GM23338 (cell line): ENCODE measurements at regions not wholly inside any gene's neighbourhood (a gene's known extent, or its start where the extent isn't known, plus 50 kb on each side); places are given as distances from the start of the nearest gene placed in this dataset.

Experiments used
- ATAC-seq: fragments of 200-7000 bp; cut with Tn5 transposase; 3 replicates; pipeline ENCODE4 v1.9.1; 2020
- DNase-seq: peaks from one replicate; pipeline ENCODE4 v3.0.0-alpha.2; 2015; ENCODE audit warnings: low spot score
- H2AFZ ChIP-seq: fragments of 200-600 bp; sonication (generic); 2 replicates; pipeline ENCODE4 v1.8.0; 2016; ENCODE audit warnings: antibody characterized with exemption, mild to moderate bottlenecking, moderate library complexity
- H3F3A ChIP-seq: fragments of 200-600 bp; sonication (generic); replicated peaks from 2 replicates; pipeline ENCODE4 v1.8.0; 2017; ENCODE audit warnings: antibody characterized with exemption, mixed run types, low read depth
- H3K27ac ChIP-seq: fragments of 200-600 bp; sonication (generic); 2 replicates; pipeline ENCODE4 v1.6.1; 2016; ENCODE audit warnings: low read depth
- H3K27me3 ChIP-seq: fragments of 200-600 bp; sonication (generic); 2 replicates; pipeline ENCODE4 v1.8.0; 2016; ENCODE audit warnings: mild to moderate bottlenecking, mixed run types, moderate library complexity; ENCODE audit not compliant: insufficient read depth
- H3K36me3 ChIP-seq: fragments of 200-600 bp; sonication (generic); 2 replicates; pipeline ENCODE4 v1.8.0; 2016; ENCODE audit warnings: mild to moderate bottlenecking; ENCODE audit not compliant: insufficient read depth
- H3K4me1 ChIP-seq: fragments of 200-600 bp; sonication (generic); 2 replicates; pipeline ENCODE4 v1.8.0; 2016; ENCODE audit warnings: mild to moderate bottlenecking, moderate library complexity; ENCODE audit not compliant: insufficient read depth
- H3K4me2 ChIP-seq: fragments of 200-600 bp; sonication (generic); 2 replicates; pipeline ENCODE4 v1.7.1; 2017; ENCODE audit warnings: mixed run types
- H3K4me3 ChIP-seq: fragments of 200-600 bp; sonication (generic); 2 replicates; pipeline ENCODE4 v1.6.1; 2016; ENCODE audit warnings: mixed run types
- H3K79me2 ChIP-seq: fragments of 200-600 bp; sonication (generic); replicated peaks from 2 replicates; pipeline ENCODE4 v1.8.0; 2017; ENCODE audit warnings: mild to moderate bottlenecking; ENCODE audit not compliant: insufficient read depth
- H3K9me2 ChIP-seq: fragments of 200-600 bp; sonication (generic); 2 replicates; pipeline ENCODE4 v1.8.0; 2017; ENCODE audit not compliant: insufficient read depth
- H4K20me1 ChIP-seq: fragments of 200-600 bp; sonication (generic); replicated peaks from 2 replicates; pipeline ENCODE4 v1.8.0; 2017; ENCODE audit warnings: mild to moderate bottlenecking; ENCODE audit not compliant: insufficient read depth
- H3K27ac Mint-ChIP-seq: 2 replicates; pipeline ENCODE4 v1.8.0; 2020; ENCODE audit warnings: inconsistent platforms, mild to moderate bottlenecking, moderate library complexity, mixed read lengths
- H3K27me3 Mint-ChIP-seq: 3 replicates; pipeline ENCODE4 v1.8.0; 2022; ENCODE audit warnings: low read depth, mild to moderate bottlenecking, moderate library complexity, mixed read lengths, inconsistent platforms; ENCODE audit not compliant: insufficient read depth, poor library complexity
- H3K36me3 Mint-ChIP-seq: 3 replicates; pipeline ENCODE4 v1.8.0; 2021; ENCODE audit warnings: low read depth, mild to moderate bottlenecking, inconsistent platforms, moderate library complexity, mixed read lengths
- H3K4me1 Mint-ChIP-seq: 3 replicates; pipeline ENCODE4 v1.8.0; 2020; ENCODE audit warnings: mild to moderate bottlenecking, inconsistent platforms, mixed read lengths
- H3K4me3 Mint-ChIP-seq: 3 replicates; pipeline ENCODE4 v1.8.0; 2021; ENCODE audit warnings: moderate library complexity, mild to moderate bottlenecking, inconsistent platforms, mixed read lengths
- H3K9me3 Mint-ChIP-seq: 3 replicates; pipeline ENCODE4 v1.8.0; 2020; ENCODE audit warnings: moderate library complexity, mild to moderate bottlenecking, inconsistent platforms, mixed read lengths
- CREB1 ChIP-seq: fragments of 250-450 bp; sonication (Bioruptor Pico); IDR thresholded peaks from 2 replicates; pipeline ENCODE4 v1.5.0; 2020; ENCODE audit warnings: low read depth, mild to moderate bottlenecking, moderate library complexity
- CTCF ChIP-seq, 2 experiments: fragments of 200-600 bp in 1 of 2; sonication (generic) in 1 of 2; conservative IDR thresholded peaks; 2 replicates each; pipeline versions ENCODE4 v1.5.1 to v1.6.1; 2016 to 2017; ENCODE audit warnings: antibody characterized with exemption in 2 of 2, low read depth in 2 of 2, mild to moderate bottlenecking in 2 of 2, moderate library complexity in 1 of 2
- EZH2 ChIP-seq: fragments of 200-600 bp; sonication (generic); IDR thresholded peaks from one replicate; pipeline ENCODE4 v1.8.0; 2017; ENCODE audit warnings: antibody characterized with exemption, mild to moderate bottlenecking, low read depth; ENCODE audit not compliant: unreplicated experiment
- EZH2phosphoT487 ChIP-seq: fragments of 200-600 bp; sonication (generic); IDR thresholded peaks from one replicate; pipeline ENCODE4 v1.8.1; 2018; ENCODE audit warnings: antibody characterized with exemption; ENCODE audit not compliant: unreplicated experiment
- JUNB ChIP-seq: IDR thresholded peaks from one replicate; pipeline ENCODE4 v1.6.1; 2016; ENCODE audit warnings: antibody characterized with exemption; ENCODE audit not compliant: unreplicated experiment
- POLR2AphosphoS5 ChIP-seq: IDR thresholded peaks from 2 replicates; pipeline ENCODE4 v1.6.1; 2016; ENCODE audit warnings: antibody characterized with exemption, low read depth
- REST ChIP-seq: IDR thresholded peaks from one replicate; pipeline ENCODE4 v1.6.1; 2018; ENCODE audit warnings: antibody characterized with exemption; ENCODE audit not compliant: unreplicated experiment
- STAT1 ChIP-seq: IDR thresholded peaks from one replicate; pipeline ENCODE4 v1.6.1; 2016; ENCODE audit warnings: antibody characterized with exemption; ENCODE audit not compliant: unreplicated experiment
- ZNF331 ChIP-seq: fragments of 250-450 bp; sonication (Bioruptor Pico); IDR thresholded peaks from 2 replicates; pipeline ENCODE4 v1.5.0; 2020; ENCODE audit warnings: low read depth, mild to moderate bottlenecking, moderate library complexity
- ZNF462 ChIP-seq: fragments of 250-450 bp; sonication (Bioruptor Pico); IDR thresholded peaks from 2 replicates; pipeline ENCODE4 v1.5.0; 2020; ENCODE audit warnings: mild to moderate bottlenecking, moderate library complexity

GRCh38 chr3:164522073-164522763 lies 556.1 kb downstream of the SI start:
- ATAC-seq (no peak), DNase-seq (no peak)
- Mint-ChIP-seq H3K36me3 (peaks cover 6% of the 10 kb centered on the region; the same call in 2 of the 3 replicates), H3K27me3 (no peaks in the 10 kb centered on the region), H3K9me3 (peaks cover 19% of the 10 kb centered on the region), H3K4me3 (no peak overlapping the region), H3K4me1 (no peaks in the 10 kb centered on the region), H3K27ac (no peak overlapping the region)
- no peaks in the 10 kb centered on the region for H4K20me1 ChIP-seq
- peaks cover 3% of the 10 kb centered on the region; the same call in 1 of the 2 replicates for H3K9me2 ChIP-seq
- H3F3A ChIP-seq: no peaks in the 10 kb centered on the region
- no peak overlapping the region for H3K27ac ChIP-seq
- no peak overlapping the region for H2AFZ ChIP-seq
- no peak for TF ChIP-seq JUNB
- no peak overlapping the region for H3K4me3 ChIP-seq
- H3K4me2 ChIP-seq: no peak overlapping the region
- no peaks in the 10 kb centered on the region for H3K79me2 ChIP-seq
- no peaks in the 10 kb centered on the region for H3K36me3 ChIP-seq
- H3K4me1 ChIP-seq: no peaks in the 10 kb centered on the region
- H3K27me3 ChIP-seq: no peaks in the 10 kb centered on the region

- Mint-ChIP-seq H3K4me1 (no peaks in the 10 kb centered on the region), H3K36me3 (peaks cover 6% of the 10 kb centered on the region; the same call in 2 of the 3 replicates), H3K9me3 (peaks cover 19% of the 10 kb centered on the region), H3K4me3 (no peak overlapping the region), H3K27me3 (no peaks in the 10 kb centered on the region), H3K27ac (no peak overlapping the region)
- ATAC-seq: no peak
- H3F3A ChIP-seq: no peaks in the 10 kb centered on the region
- no peak overlapping the region for H3K27ac ChIP-seq
- H3K79me2 ChIP-seq: no peaks in the 10 kb centered on the region
- no peak for DNase-seq
- peaks cover 3% of the 10 kb centered on the region; the same call in 1 of the 2 replicates for H3K9me2 ChIP-seq
- H4K20me1 ChIP-seq: no peaks in the 10 kb centered on the region
- no peak overlapping the region for H3K4me2 ChIP-seq
- no peak overlapping the region for H2AFZ ChIP-seq
- H3K27me3 ChIP-seq: no peaks in the 10 kb centered on the region
- H3K4me3 ChIP-seq: no peak overlapping the region
- no peaks in the 10 kb centered on the region for H3K36me3 ChIP-seq
- H3K4me1 ChIP-seq: no peaks in the 10 kb centered on the region
- no peak for TF ChIP-seq REST
- no peak for TF ChIP-seq ZNF462
- no peak for TF ChIP-seq EZH2phosphoT487
- no peak for TF ChIP-seq ZNF331 (CRISPR knock-in tag)
- TF ChIP-seq EZH2: no peak
- no peak for TF ChIP-seq JUNB
- no peak for TF ChIP-seq POLR2AphosphoS5
- no peak for TF ChIP-seq CTCF (conservative IDR thresholded peaks at IDR 0.05; ENCODE audit: low read depth in 2 of 2)
- TF ChIP-seq STAT1: no peak
- TF ChIP-seq CREB1 (CRISPR knock-in tag): no peak
These were observed 556.7 kb downstream of the SI start for GRCh38 chr3:164521644-164522043.
